Uterus (tissue), 2 donors: ENCODE measurements at regions not wholly inside any gene's neighbourhood (a gene's known extent, or its start where the extent isn't known, plus 50 kb on each side); places are given as distances from the start of the nearest gene placed in this dataset.

Source experiments
- POLR2A ChIP-seq, 2 donors: fragments of 450-650 bp; IDR thresholded peaks; one replicate each; pipeline ENCODE4 v1.6.1; 2016; ENCODE audit warnings: antibody characterized with exemption in 2 of 2, mild to moderate bottlenecking in 1 of 2, moderate library complexity in 1 of 2
- TF ChIP-seq, protein P1 (sequence below), 4 experiments: fragments of 200-600 bp in 2 of 4; fragments of 450-650 bp in 2 of 4; sonication (generic) in 2 of 4; IDR thresholded peaks; one replicate each; pipeline ENCODE4 v1.5.1; 2016 to 2019; ENCODE audit warnings: antibody characterized with exemption in 4 of 4, mild to moderate bottlenecking in 2 of 4, moderate library complexity in 1 of 4

DNA sequence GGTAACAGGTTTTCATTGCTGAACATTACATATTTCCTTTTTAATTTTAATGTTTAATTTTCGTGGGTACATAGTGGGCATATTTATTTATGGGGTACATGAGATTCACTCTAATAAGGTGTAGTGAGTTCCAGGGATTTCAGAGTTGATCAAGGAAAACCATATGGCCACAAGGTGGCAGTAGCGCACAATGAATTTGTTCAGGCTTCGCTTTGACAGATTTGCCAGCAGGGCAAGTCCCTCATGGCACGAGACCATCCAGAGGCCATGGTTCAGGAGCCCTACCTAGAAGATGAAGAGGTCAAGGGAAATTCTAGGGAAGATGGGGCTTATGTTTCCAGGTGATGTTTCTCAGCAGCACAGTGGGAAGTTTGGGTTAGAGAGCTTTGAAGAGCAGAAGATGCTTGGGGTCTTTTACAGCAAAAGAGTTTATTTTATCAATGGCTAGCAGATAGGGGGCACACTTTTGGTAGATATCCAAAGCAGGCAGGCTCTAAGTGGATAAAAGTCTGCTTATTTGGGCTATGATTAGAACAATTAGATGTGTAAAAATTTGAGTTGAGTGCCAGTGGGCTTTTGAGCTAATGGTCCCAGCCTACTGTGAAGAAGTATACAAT lies 1004.4 kb downstream of the AACS start:
- TF ChIP-seq, protein P1, sequence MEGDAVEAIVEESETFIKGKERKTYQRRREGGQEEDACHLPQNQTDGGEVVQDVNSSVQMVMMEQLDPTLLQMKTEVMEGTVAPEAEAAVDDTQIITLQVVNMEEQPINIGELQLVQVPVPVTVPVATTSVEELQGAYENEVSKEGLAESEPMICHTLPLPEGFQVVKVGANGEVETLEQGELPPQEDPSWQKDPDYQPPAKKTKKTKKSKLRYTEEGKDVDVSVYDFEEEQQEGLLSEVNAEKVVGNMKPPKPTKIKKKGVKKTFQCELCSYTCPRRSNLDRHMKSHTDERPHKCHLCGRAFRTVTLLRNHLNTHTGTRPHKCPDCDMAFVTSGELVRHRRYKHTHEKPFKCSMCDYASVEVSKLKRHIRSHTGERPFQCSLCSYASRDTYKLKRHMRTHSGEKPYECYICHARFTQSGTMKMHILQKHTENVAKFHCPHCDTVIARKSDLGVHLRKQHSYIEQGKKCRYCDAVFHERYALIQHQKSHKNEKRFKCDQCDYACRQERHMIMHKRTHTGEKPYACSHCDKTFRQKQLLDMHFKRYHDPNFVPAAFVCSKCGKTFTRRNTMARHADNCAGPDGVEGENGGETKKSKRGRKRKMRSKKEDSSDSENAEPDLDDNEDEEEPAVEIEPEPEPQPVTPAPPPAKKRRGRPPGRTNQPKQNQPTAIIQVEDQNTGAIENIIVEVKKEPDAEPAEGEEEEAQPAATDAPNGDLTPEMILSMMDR (IDR thresholded peaks at IDR 0.05): no peak
- no peak for TF ChIP-seq POLR2A (IDR thresholded peaks at IDR 0.05)
